AG04449 (cell line): ENCODE measurements at regions not wholly inside any gene's neighbourhood (a gene's known extent, or its start where the extent isn't known, plus 50 kb on each side); places are given as distances from the start of the nearest gene placed in this dataset.
A peak's percentile ranks its signal among the peaks of the same experiment; 100 is the strongest.

Source experiments
- CTCF ChIA-PET: fragments of 350-600 bp; formaldehyde crosslinking; extraction: SDS; loops from one replicate; lab custom pipeline; 2021; ENCODE audit warnings: antibody characterized with exemption; lab: Yijun Ruan, JAX
- POLR2A ChIA-PET: fragments of 400-600, 350-600 bp; formaldehyde crosslinking; extraction: SDS; loops from one replicate; lab custom pipeline; 2020; ENCODE audit warnings: antibody characterized with exemption, inconsistent platforms; lab: Yijun Ruan, JAX
- DNase-seq: peaks from one replicate; pipeline ENCODE4 v3.0.0-alpha.2; 2010; ENCODE audit warnings: low read depth, low spot score
- H3K4me3 ChIP-seq: 2 replicates; pipeline ENCODE4 v1.5.1; 2011; ENCODE audit warnings: low read depth, mild to moderate bottlenecking, control low read depth, low read length
- TF ChIP-seq, protein P1 (sequence below): IDR thresholded peaks from one replicate; pipeline ENCODE4 v1.5.1; 2011; ENCODE audit warnings: mild to moderate bottlenecking, moderate library complexity, low read length, control low read depth, inconsistent platforms; ENCODE audit not compliant: insufficient read depth; ENCODE audit errors: missing control alignments

DNA sequence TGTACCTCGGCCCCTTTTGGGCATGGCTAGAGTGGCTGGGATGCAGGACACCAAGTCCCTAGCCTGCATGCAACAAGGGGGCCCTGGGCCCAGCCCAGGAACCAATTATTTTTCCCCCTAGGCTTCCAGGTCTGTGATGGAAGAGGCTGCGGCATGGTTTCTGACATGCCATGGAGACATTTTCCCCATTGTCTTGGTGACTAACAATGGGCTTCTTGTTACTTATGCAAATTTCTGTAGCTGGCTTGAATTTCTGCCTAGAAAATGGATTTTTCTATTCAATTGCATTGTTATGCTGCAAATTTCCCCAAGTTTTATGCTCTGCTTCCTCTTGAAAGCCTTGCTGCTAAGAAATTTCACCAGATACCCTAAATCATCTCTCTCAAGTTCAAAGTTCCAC is 1269.6 kb upstream of the CITED2 start:
- ChIA-PET POLR2A (no interaction called here), CTCF (no interaction called here)
- DNase-seq: no peak
- H3K4me3 ChIP-seq: no peak overlapping the region
- TF ChIP-seq, protein P1, sequence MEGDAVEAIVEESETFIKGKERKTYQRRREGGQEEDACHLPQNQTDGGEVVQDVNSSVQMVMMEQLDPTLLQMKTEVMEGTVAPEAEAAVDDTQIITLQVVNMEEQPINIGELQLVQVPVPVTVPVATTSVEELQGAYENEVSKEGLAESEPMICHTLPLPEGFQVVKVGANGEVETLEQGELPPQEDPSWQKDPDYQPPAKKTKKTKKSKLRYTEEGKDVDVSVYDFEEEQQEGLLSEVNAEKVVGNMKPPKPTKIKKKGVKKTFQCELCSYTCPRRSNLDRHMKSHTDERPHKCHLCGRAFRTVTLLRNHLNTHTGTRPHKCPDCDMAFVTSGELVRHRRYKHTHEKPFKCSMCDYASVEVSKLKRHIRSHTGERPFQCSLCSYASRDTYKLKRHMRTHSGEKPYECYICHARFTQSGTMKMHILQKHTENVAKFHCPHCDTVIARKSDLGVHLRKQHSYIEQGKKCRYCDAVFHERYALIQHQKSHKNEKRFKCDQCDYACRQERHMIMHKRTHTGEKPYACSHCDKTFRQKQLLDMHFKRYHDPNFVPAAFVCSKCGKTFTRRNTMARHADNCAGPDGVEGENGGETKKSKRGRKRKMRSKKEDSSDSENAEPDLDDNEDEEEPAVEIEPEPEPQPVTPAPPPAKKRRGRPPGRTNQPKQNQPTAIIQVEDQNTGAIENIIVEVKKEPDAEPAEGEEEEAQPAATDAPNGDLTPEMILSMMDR: no peak

DNA sequence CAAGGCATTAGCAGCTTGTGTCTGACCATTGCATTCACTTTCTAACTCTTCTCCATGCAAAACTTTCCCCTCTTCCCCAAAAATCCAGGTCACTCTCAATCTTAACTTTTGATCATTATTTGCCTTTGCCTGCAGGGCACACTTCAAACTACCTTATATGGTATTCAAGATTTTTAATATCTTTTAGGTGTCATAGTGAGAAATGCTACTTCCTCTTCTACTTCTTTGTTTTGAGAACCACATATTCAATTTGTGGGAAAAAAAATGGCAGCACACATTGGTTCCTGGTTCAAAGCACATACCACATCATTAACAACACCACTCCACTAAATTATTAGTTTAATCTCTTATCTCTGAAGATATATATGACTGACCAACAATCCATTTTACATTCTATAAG is 1267.0 kb upstream of the CITED2 start:
- ChIA-PET POLR2A (no interaction called here), CTCF (no interaction called here)

DNA sequence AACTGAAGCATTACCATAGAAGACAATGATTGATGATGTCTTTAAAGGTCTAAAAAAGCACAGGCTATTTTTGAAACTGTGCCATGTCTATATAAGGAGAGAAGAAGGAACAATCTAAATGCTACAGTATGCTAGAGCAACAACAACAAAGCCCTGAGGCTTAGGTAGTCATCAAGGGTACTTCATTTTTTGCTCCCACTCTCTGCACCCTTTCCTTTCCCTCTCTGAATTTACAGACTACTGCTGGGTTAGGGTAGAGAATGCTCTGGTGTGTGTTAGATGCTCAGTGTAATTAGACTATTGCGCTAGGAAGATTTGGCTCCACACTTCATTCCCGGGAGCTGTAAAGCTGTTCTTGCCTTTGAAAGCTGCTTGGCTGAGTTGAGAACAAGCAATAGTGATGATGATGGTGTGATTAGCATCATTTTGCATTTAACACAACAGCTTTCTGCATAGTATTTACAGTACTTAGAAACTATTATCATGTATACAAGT is 1262.5 kb upstream of the CITED2 start:
- H3K4me3 ChIP-seq: no peak overlapping the region
- POLR2A ChIA-PET: no interaction called here
- DNase-seq: no peak
- TF ChIP-seq, protein P1: no peak
- CTCF ChIA-PET: no interaction called here

More for the DNA sequence above, 1267.0 kb upstream of the CITED2 start:
- TF ChIP-seq, protein P1: no peak
- no peak for DNase-seq
- H3K4me3 ChIP-seq: no peak overlapping the region

DNA sequence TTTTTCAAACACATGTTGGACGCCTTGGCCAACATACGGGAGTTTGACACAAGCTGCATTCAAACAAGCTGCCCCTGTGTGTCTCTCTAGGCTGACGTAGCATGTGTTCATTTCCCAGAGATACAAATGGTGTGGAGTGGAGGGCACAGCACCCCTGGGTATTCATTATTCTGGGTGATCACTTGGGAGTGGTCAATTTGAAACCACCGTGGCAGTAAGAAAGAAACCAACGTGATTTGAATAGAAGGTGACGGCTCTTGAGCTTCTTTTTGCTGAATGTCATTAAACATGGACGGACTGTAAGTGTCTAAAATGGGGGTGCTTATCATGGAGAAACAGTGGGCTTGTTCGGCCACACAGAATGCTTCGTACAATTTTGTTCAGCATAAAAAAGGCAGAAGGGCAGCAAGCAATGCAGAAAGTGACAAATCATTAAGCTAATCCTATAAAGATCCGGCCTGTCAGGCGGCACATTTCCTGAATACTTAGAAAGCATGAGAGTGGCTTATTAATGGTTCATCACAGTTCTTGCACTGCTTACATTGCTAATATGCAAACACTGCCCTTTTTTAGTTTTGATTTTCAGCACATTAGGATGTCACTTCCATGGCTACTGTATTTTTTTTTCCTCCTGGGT is 1261.9 kb upstream of the CITED2 start:
- ChIA-PET CTCF (no interaction called here), POLR2A (no interaction called here)
- no peak overlapping the region for H3K4me3 ChIP-seq
- TF ChIP-seq, protein P1: no peak
- no peak for DNase-seq

DNA sequence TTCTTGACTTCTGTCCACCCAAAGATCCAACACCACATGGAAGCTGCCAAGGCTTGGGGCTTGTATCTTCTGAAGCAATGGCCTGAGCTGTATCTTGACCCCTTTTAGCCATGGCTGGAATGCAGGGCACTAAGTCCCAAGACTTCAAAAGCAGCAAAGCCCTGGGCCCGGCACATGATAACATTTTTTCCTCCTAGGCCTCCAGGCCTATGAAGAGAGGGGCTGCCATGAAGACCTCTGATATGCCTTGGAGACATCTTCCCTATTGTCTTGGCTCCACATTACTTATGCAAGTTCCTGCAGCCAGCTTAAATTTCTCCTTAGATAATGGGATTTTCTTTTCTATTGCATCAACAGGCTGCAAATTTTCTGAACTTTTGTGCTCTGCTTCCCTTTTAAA is 1252.6 kb upstream of the CITED2 start:
- POLR2A ChIA-PET: no interaction called here
- DNase-seq: no peak
- no peak overlapping the region for H3K4me3 ChIP-seq
- TF ChIP-seq, protein P1: no peak
- CTCF ChIA-PET: no interaction called here

DNA sequence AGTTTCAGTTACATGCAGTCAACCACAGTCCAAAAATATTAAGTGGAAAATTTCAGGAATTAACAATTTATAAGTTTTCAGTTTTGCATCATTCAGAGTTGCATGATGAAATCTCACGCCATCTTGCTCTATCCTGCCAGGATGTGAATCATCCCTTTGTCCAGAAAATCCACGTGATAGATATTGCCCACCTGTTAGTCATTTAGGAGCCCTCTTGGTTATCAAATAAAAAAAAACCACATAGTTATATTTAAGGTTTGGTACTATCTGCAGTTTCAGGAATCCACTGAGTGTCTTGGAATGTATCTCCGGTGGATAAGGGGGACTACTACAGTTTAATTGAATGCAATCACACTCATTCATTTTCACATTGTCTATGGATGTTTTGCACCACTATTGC is 1249.0 kb upstream of the CITED2 start:
- DNase-seq: peak; percentile 59
- TF ChIP-seq, protein P1: no peak
- CTCF ChIA-PET: no interaction called here
- POLR2A ChIA-PET: no interaction called here
- no peak overlapping the region for H3K4me3 ChIP-seq
